OCI-LY7 (cell line): ENCODE measurements at regions not wholly inside any gene's neighbourhood (a gene's known extent, or its start where the extent isn't known, plus 50 kb on each side); places are given as distances from the start of the nearest gene placed in this dataset.

Experiments
- CTCF ChIP-seq: fragments of 200-600 bp; sonication (generic); conservative IDR thresholded peaks from 2 replicates; pipeline ENCODE4 v1.5.1; 2014; ENCODE audit warnings: mild to moderate bottlenecking, antibody characterized with exemption, low read length, moderate library complexity, mixed read lengths
- EZH2phosphoT487 ChIP-seq: fragments of 200-600 bp; sonication (generic); IDR thresholded peaks from 2 replicates; pipeline ENCODE4 v1.6.1; 2018; ENCODE audit warnings: low read depth, borderline replicate concordance, mild to moderate bottlenecking, mixed run types, antibody characterized with exemption, low read length, moderate library complexity, mixed read lengths

- TF ChIP-seq CTCF (no peak), EZH2phosphoT487 (no peak)
These were observed 1234.8 kb upstream of the C9orf72 start for GRCh38 chr9:28808042-28808441.
